ENCODE measurements at regions not wholly inside any gene's neighbourhood (a gene's known extent, or its start where the extent isn't known, plus 50 kb on each side); places are given as distances from the start of the nearest gene placed in this dataset.

GRCh38 chr3:6125520-6125919 is 735.4 kb upstream of the GRM7 start:
- H3K4me1 ChIP-seq, result no peaks in the 10 kb centered on the region
- H3K9me3 ChIP-seq, result peaks cover 0 to 10% (median 0%) of the 10 kb centered on the region in 12 donors
- no peak overlapping the region for H3K4me3 ChIP-seq
- ATAC-seq (no peak), DNase-seq (no peak)
- TF ChIP-seq CTCF (IDR thresholded peaks at IDR 0.05) (no peak), POLR2A (IDR thresholded peaks at IDR 0.05) (no peak)
- WGBS, 4 donors, result 34 to 43% (median 36%) methylated on average over 3 of the region's 3 CpGs
- H3K36me3 ChIP-seq, result no peaks in the 10 kb centered on the region
- H3K27me3 ChIP-seq, result no peaks in the 10 kb centered on the region
- H3K27ac ChIP-seq, result no peak overlapping the region
- intact Hi-C loops (cut with DNase I), result no loop called here

- H3K36me3 ChIP-seq, result no peaks in the 10 kb centered on the region
- 81 to 87% (median 85%) methylated on average over 8 of the region's 8 CpGs for WGBS, 4 donors
- intact Hi-C loops (cut with DNase I), result no loop called here
- no peaks in the 10 kb centered on the region for H3K27me3 ChIP-seq
- DNase-seq, result no peak
- no peak overlapping the region for H3K4me3 ChIP-seq
- H3K9me3 ChIP-seq, result peaks cover 0 to 7% (median 0%) of the 10 kb centered on the region in 12 donors
- ATAC-seq, result no peak
- H3K27ac ChIP-seq, result no peak overlapping the region
- TF ChIP-seq CTCF (IDR thresholded peaks at IDR 0.05) (no peak), POLR2A (IDR thresholded peaks at IDR 0.05) (no peak)
- H3K4me1 ChIP-seq, result no peaks in the 10 kb centered on the region
Observed at GRCh38 chr3:6132684-6133432, 728.1 kb upstream of the GRM7 start.

GRCh38 chr3:6142707-6143106 is 718.2 kb upstream of the GRM7 start:
- Histone ChIP-seq H3K4me3 (no peak overlapping the region), H3K9me3 (peaks cover 0 to 9% (median 0%) of the 10 kb centered on the region in 12 donors), H3K27me3 (no peaks in the 10 kb centered on the region), H3K27ac (no peak overlapping the region), H3K4me1 (no peaks in the 10 kb centered on the region), H3K36me3 (no peaks in the 10 kb centered on the region)
- ATAC-seq (no peak), DNase-seq (no peak)
- intact Hi-C loops (cut with DNase I), result no loop called here
- TF ChIP-seq POLR2A (IDR thresholded peaks at IDR 0.05), result no peak
- no peak for TF ChIP-seq CTCF (IDR thresholded peaks at IDR 0.05)
- 58 to 66% (median 62%) methylated on average over 3 of the region's 3 CpGs for WGBS, 4 donors

GRCh38 chr3:6147883-6148282 is 713.0 kb upstream of the GRM7 start:
- no peak overlapping the region for H3K4me3 ChIP-seq
- 82 to 90% (median 85%) methylated on average over 6 of the region's 6 CpGs for WGBS, 4 donors
- peaks cover 0 to 9% (median 0%) of the 10 kb centered on the region in 12 donors for H3K9me3 ChIP-seq
- no peaks in the 10 kb centered on the region for H3K36me3 ChIP-seq
- intact Hi-C loops (cut with DNase I), result no loop called here
- DNase-seq, result no peak
- no peak for ATAC-seq
- H3K4me1 ChIP-seq, result no peaks in the 10 kb centered on the region
- no peak overlapping the region for H3K27ac ChIP-seq
- no peaks in the 10 kb centered on the region for H3K27me3 ChIP-seq
- no peak for TF ChIP-seq POLR2A (IDR thresholded peaks at IDR 0.05)
- TF ChIP-seq CTCF (IDR thresholded peaks at IDR 0.05), result no peak
